HG02870 (cell line): ENCODE measurements at regions not wholly inside any gene's neighbourhood (a gene's known extent, or its start where the extent isn't known, plus 50 kb on each side); places are given as distances from the start of the nearest gene placed in this dataset.
"Not testable (repeated sequence)": the region's sequence is repeated elsewhere in the genome, so short reads cannot be mapped to it uniquely, and the experiment has no call there.

ENCODE experiments used
- ATAC-seq: cut with Tn5 transposase; IDR thresholded peaks from one replicate; pipeline ENCODE4 v1.9.1; 2021; ENCODE audit warnings: mild to moderate bottlenecking, moderate library complexity; ENCODE audit not compliant: unreplicated experiment

DNA sequence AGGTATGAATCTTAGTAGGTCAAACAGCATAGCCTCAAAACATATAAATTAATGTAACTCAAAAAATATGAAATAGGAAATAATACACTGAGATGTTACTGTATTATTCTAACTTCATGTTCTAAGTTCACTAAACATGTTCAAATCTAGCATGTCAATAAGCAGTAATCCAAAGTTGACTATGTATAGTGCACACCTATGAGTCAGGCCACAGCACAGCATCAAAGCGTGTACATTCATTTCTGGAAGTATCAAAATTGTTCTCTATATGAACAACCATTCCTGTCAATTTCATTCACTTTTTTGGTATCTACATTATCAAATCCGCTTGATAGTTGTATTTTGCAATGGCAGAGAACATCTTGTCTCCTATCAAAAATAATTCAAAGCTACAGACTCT lies 418.9 kb upstream of the POM121L12 start:
- no peak for ATAC-seq

DNA sequence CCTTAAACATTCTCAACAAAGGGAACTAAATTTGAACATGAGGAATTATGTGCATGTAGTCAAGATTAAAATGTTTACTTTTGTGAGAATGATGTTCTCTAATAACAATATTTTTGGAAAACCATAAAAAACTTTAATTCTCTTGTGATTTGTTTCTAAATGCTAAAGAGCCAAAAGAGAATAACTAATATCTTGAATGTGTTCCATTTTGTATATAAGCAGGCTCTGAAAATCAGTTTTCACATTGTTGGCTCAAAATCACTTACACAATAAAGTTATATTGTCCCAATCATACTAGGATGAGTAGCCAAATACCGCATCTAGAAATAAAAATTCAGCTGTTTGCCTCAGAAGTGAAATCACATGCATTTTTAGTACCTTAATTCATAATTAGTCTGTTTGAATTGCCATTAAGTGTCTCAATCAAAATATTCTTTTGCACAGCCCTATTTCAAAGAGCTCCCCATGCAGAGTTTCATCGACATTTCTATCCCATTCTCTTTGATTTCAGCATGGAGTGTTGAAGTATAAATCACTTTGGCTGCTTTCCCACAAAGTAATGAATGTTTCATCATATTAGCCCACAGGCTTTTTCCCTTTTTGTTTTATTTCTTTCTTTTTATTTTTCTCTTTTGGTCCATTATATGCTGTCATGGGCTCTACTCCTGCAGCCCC lies 420.3 kb upstream of the POM121L12 start:
- no peak for ATAC-seq

DNA sequence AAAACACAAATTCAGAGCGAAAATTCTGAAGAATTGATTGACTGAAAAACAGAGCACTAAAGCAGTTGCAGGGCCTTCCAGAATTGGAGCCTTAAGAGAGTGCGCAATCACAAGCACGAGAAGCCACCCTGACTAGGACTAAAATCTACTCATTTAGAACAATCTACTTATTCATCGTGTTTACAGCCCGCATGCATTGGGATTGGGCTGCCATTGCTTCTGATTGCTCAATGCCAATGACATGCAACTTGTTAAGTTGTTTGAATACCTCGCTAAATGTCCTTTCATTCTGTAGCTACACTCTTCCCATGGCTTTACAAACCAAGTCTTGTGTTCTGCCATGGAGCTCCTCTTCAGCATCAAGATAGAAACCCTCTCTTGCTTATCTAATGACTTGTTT lies 425.9 kb upstream of the POM121L12 start:
- ATAC-seq, result no peak

DNA sequence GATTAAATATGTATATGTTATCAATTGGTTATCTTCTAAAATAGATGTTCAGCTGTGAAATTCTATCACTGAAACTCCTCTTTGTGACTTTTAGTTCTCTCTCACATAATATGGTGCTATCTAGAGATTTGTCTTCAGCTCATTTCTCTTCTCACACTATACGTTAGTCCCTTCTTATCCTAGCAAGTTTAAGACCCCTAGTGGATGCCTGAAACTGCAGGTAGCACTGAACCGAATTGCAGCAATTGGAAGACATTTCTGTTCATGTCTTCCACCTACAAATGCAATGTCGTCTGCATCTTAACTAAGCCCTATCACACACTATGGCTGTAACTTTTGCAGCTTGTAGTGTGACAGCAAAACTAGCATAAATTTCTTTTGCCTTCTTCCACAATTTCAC lies 442.7 kb upstream of the POM121L12 start:
- no peak for ATAC-seq

DNA sequence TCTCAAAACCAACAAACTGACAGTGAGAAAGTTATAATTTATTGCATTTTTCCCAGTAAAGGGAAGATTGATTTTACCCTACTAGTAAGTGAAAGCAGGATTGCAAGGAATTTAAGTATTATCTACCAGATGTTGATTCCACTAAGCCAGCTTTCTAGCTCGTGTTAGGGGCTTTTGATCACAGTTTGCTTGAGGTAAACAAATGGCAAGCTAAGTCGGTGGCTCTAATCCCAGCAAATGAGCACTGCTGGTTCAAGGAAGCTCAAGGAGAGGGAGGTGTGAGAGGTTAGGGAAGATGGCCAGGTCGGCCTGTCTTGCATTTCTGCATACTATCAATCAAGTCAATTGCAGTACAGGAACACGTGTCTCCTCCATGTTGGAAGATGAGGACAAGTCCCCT lies 448.7 kb upstream of the POM121L12 start:
- no peak for ATAC-seq

DNA sequence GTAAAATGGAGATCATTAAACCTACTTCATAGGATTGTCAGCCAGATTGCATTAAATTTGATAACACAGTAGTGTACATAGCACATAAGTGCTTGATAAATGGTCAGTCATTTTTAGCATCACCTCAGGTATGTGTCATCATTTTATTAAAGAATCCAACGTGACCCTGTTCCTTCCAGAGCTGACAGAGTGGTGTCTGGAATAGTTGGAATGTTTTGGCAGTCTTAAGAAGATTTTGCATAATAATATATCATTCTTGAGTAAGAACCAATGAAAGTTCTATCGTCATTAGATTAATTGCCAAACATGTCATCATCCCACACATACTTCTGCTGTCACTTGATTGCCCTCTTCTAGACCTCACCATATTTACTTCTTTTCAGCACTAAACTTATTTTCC lies 451.4 kb upstream of the POM121L12 start:
- ATAC-seq, result no peak

DNA sequence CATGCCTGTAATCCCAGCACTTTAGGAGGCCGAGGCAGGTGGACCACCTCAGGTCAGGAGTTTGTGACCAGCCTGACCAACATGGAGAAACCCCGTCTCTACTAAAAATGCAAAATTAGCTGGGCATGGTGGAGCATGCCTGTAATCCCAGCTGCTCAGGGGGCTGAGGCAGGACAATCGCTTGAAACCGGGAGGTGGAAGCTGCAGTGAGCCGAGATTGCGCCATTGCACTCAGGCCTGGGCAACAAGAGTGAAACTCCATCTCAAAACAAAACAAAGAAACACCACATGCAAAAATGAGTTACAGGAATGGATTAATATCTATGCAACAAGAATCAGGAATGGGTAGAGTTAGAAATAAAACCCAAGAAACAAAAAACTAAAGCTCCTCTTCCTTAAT lies 462.3 kb upstream of the POM121L12 start:
- ATAC-seq, result not testable (repeated sequence)

DNA sequence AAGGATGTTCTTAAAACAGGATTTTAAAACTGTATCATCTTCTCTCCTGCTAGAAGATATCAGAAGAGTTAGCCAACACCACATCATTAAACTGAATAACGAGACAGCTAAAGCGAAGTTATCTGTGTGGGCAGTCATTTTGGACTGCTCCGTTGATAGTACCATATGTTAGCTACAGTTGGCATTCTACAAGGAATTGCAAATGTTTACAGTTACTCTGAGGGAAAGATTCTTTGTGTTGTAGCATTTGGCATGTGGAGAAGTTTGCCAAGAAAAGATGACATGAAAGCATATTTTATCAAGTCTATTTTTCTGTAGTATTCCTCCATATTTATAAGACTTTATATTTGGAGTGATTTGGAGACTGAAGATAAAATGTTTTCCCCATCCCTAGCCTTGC lies 464.4 kb upstream of the POM121L12 start:
- no peak for ATAC-seq

DNA sequence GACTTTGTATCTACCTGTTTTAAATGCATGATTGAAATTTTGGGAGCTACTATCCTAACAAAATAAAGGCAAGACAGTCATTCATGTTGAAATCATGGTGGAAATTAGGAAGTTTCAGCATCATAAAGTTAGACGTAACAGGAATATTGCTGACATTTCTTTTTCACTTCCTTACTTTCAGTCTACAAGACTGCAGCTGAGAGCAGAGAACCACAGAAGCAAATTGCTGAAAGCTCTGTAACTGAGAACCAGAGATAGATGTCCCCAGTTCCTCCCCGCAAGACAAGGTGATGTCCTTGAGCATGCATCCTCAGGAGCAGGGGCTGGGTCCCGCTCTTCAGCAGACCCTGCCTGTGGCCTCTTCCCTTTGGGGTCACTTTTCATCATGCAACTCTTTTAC lies 466.3 kb upstream of the POM121L12 start:
- no peak for ATAC-seq

DNA sequence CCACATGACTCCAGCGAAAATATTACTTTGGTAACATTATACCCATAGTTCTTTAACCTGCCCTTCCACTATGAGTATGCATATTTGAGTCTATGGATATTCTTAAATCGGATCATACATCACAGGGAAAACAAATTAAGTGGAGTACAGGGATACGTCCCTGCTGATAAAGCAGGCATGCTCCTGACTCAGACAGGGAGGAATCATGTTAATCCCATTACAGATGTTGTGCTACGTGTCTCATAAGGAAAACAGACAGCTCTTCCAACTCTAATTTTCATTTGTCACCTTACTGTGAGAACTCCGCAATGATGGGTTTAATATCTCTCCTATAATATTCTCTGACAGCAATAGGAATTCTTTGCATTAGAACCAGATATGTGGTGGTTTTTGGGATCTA lies 469.5 kb upstream of the POM121L12 start:
- ATAC-seq, result no peak

DNA sequence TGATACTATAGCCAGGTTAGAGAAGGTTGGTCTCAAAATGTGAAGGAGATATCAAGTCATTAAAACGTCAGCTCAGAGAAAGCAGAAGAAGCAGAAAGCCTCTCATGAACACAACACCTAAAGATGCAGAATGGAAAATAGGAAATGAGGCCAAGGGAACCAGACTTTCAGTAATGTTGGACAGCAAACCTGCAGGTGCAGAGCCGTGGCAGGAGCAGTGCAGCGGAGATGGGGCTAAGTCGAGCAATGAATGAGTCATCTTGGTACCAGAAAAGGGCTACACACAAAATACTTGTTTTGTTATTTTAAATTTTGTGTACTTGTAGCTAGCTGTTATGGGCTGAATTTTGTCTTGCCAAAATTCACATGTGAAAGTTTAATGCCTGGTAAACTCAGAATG lies 479.6 kb upstream of the POM121L12 start:
- ATAC-seq, result no peak

DNA sequence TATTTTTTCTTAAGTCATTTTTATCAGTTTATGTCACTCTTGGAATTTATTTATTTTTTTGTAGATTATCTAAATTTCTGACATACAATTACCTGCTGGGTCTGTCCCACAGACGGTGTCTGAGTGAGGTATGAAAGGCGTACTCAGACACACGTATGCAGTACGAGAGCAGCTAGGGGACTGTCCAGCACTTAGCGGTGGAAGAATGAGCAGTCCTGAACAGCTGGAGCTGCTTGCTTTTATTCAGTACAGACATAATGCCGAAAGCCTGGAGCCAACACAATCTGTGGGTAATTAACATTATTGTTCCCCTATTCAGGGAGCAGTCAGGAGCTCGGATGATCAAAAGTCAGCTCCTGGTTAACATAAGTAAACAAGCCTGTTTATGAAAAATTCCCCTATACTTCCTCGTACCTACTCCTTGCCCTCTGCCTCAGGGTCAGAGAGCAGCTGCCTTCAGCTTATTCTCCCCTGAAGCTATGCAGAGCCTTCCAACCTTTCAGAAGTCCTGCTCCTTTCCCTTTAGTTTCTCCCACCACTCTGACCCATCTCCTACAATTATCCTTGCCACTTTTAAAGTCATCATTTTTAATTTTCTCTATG lies 488.0 kb upstream of the POM121L12 start:
- ATAC-seq, result no peak

DNA sequence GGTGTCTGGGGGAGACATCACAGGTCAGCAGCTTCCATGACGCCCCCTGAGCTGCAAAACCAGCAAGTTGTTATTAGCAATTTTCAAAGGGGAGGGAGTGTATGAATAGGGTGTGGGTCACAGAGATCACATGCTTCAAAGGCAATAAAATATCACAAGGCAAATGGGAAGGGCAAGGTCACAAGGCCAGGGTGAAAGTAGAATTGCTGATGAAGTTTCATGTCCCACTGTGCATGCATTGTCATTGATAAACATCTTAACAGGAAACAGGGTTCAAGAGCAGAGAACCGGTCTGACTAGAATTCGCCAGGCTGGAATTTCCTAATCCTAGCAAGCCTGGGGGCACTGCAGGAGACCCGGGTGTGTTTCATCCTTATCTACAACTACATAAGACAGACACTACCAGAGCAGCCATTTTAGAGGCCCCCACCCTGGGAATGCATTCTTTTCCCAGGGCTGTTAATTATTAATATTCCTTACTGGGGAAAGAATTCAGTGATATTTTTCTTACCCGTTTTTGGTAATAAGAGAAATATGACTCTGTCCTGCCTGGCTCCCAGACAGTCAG lies 494.2 kb upstream of the POM121L12 start:
- ATAC-seq, result not testable (repeated sequence)

DNA sequence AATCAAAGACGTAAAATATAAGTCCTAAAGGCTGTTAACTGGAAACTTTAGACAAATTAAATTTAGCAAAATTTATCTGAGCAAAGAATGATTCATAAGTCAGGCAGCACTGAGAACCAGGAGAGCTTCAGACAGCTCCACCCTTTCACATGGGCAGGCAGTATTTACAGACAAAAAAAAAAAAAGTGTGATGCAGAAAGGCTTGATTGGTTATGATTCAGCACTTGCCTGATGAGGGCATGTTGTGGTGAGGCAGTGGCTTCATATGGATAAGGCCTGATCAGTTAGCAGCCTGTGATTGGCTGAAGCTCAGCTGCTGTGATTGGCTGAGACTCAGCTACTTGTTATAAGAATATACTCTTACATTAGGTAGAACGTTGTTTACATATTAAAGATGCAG lies 495.4 kb upstream of the POM121L12 start:
- ATAC-seq, result no peak

DNA sequence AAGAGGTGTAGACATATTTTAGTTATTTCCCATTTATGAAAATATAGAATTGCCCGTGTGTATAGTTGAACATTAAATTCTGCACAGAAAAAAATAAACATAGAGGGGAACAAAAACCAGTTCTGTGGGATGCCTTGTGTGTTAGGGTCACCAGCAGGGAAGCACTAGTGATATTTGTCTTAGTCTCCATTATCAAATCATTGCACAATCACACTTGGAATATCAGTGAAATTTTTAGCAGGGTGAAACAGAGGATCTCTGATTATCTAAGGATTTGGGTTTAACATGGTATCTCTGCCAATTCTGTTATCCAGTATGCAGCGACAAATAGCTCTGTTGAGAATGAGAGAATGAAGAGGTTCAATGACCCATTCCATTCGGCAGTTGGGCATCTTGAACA lies 496.0 kb upstream of the POM121L12 start:
- ATAC-seq, result no peak

DNA sequence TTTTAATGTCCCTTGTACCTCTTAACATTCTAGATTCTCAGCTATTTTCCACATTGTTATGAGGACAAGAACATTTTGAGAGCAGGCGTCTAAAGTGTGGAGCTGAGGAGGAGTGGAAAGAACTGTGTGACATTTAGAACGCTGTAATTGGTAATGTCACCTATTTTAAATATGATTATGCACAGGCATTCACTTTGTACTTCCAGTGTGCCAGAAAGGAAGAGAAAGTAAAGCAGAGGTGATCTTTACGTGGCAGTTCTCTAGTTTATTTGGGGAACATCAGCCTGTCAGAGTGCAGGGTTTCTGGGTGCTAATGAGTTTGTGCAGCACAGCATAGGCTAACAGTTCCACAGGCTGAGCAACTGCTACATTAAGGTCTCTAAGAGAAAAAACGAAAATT lies 498.4 kb upstream of the POM121L12 start:
- no peak for ATAC-seq

DNA sequence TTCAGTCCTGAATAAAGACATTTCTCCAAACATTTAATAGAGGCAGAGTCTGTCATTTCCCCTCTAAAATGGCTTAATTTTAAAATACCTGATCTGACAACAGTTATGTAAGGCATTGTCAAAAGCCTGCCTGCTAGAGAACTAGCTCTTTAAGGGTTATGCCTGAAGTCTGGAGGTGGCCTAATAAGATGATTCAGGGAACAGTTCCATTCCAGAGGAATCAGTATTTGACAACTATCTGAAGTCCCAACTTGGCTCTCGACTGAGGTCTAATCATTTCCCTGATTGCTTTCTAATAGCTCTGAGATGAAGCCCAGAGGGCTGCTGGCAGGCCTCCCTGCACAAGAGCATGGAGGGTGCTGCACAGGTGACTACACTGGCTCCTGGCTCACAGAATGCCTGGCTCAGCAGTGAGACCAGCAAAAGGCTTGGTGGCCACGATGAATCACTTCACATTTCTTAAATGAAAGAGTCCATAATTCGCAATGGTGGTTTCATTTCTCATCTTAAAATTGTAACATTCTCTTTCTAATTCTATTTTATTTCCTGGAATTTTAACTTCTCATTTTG lies 509.6 kb upstream of the POM121L12 start:
- no peak for ATAC-seq

DNA sequence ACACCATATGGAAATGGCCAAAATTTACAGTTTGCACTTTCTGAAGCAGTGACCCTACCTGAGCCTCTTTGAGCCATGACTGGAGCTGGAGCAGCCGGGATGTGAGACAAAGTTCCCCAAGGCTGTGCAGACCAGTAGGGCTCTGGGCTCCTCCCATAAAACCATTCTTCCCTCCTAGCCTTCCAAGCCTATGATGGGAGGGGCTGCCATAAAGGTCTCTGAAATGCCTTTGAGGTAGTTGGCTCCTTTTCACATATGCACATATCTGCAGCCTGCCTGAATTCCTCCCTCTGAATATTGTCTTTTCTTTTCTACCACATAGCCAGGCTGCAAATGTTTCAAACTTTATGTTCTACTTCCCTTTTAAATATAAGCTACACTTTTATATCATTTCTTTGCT lies 516.6 kb upstream of the POM121L12 start:
- ATAC-seq, result no peak

DNA sequence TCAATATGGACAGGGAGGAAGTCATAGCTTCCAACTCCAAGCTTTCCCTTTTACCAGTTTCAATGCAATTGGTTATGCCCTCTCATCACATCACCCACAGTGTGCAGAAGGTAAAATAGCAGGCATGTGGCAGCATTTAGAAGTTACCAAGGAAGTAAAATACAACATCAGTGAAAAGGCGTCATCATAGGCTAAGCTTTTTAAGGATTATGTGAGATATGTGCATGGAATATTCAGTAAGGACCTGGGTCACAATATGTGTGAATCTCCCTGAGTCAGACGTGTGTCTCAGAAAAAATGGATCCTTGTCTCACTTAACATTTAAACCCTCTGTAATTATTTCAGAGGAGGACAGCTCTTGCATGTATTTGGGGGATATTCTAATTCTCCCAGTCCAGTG lies 522.8 kb upstream of the POM121L12 start:
- ATAC-seq, result no peak

DNA sequence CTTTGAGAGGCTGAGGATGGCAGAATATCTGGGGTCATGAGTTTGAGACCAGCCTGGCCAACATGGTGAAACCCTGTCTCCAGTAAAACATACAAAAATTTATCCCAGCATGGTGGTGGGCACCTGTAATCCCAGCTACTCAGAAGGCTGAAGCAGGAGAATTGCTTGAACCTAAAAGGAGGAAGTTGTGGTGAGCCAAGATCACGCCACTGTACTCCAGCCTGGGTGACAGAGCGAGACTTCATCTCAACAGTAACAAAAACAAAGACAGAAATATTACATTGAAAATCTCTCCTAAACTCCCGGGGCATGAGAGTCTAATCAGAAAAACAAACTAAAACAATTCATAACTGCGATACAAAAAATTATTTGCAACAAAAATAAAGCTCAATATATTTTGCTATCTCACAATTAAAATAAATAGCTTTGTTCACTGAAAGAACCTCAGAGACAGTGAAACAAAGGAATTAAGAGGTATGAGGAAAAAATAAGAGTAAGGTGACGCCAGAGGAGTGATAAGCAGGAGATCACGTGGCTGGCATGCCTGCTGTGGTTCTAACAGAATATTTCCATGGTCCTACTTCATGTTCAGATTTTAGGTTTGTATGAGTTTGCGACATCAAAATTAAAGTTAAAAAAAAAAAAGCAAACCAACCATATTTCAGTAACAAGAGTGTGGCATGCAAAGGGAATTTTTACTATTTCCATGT lies 527.7 kb upstream of the POM121L12 start:
- ATAC-seq, result no peak

DNA sequence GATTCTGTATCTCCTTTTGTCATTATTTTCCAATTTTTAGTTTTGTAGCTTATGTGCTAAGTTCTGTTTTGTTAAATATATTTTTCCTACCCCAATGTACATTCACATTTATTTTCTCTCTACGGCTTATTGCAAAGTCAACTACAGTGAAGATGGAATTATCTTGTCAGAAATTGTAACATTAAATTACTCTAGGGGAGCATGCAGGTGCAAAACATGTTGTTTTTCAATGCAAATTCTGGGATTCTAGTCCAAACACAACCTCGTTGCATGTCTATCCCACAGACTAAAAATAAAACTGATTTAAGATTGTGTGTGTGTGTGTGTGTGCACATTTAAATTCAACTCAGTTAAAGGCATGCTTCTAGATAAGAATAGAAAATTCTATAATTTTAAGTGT lies 529.1 kb upstream of the POM121L12 start:
- no peak for ATAC-seq

DNA sequence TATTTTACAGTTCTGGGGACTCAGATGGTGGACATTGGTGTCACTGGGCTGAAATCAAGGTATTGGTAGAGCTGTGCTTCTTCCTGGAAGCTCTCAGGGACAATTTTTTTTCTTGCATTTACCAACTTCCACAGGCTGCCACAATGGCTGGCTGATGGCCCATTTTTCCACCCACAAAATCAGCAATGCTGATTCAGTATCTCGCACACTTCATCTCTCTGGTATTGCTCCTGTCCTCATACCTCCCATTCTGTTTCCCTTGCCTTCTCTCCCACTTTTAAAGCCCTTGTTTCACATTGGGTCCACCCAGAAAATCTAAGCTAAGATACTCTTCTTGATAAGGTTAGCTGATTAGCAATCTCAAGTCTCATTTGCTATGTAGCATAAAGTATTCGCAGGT lies 530.9 kb upstream of the POM121L12 start:
- ATAC-seq, result no peak
